A549 (cell line): ENCODE measurements at regions not wholly inside any gene's neighbourhood (a gene's known extent, or its start where the extent isn't known, plus 50 kb on each side); places are given as distances from the start of the nearest gene placed in this dataset.

Source experiments
- CTCF ChIP-seq: fragments of >200 bp; sonication (Bioruptor Twin); formaldehyde crosslinking; IDR thresholded peaks from 3 replicates; pipeline ENCODE4 v1.5.1; 2016
- MAFK ChIP-seq: fragments of 450-650 bp; IDR thresholded peaks from 2 replicates; pipeline ENCODE4 v1.6.1; 2014; ENCODE audit not compliant: partially characterized antibody
- POLR2A ChIP-seq: IDR thresholded peaks from 2 replicates; pipeline ENCODE4 v1.6.1; 2012; ENCODE audit warnings: mild to moderate bottlenecking, low read length
- REST ChIP-seq: fragments of 200-600 bp; sonication (generic); IDR thresholded peaks from 2 replicates; pipeline ENCODE4 v1.6.1; 2016; ENCODE audit warnings: antibody characterized with exemption, mild to moderate bottlenecking, moderate library complexity
- RFX5 ChIP-seq: fragments of 450-650 bp; IDR thresholded peaks from 2 replicates; pipeline ENCODE4 v1.7.1; 2014; ENCODE audit warnings: antibody characterized with exemption, mild to moderate bottlenecking, moderate library complexity
- SREBF2 ChIP-seq: fragments of 450-650 bp; IDR thresholded peaks from 2 replicates; pipeline ENCODE4 v1.6.1; 2014; ENCODE audit warnings: mild to moderate bottlenecking, moderate library complexity

GRCh38 chr5:56569566-56569965 is 245.8 kb upstream of the MAP3K1 start:
- TF ChIP-seq POLR2A, result no peak
- no peak for TF ChIP-seq RFX5
- TF ChIP-seq CTCF, result no peak
- TF ChIP-seq REST, result no peak
- no peak for TF ChIP-seq SREBF2
- TF ChIP-seq MAFK, result no peak
